Hepatocyte (in vitro differentiated cells): ENCODE measurements at regions not wholly inside any gene's neighbourhood (a gene's known extent, or its start where the extent isn't known, plus 50 kb on each side); places are given as distances from the start of the nearest gene placed in this dataset.

Source experiments
- DNase-seq: peaks from one replicate; pipeline ENCODE4 v3.0.0-alpha.2; 2016; ENCODE audit warnings: low spot score
- H2AFZ ChIP-seq: fragments of 200-600 bp; sonication (generic); 2 replicates; pipeline ENCODE4 v1.6.0; 2016; ENCODE audit warnings: antibody characterized with exemption, mild to moderate bottlenecking
- H3K27ac ChIP-seq: fragments of 200-600 bp; sonication (generic); 2 replicates; pipeline ENCODE4 v1.5.1; 2016; ENCODE audit warnings: mild to moderate bottlenecking
- H3K27me3 ChIP-seq: fragments of 200-600 bp; sonication (generic); 2 replicates; pipeline ENCODE4 v1.6.1; 2016
- H3K36me3 ChIP-seq: fragments of 200-600 bp; sonication (generic); replicated peaks from 2 replicates; pipeline ENCODE4 v1.5.1; 2016; ENCODE audit warnings: low read depth; ENCODE audit not compliant: insufficient read depth
- H3K4me1 ChIP-seq: fragments of 200-600 bp; sonication (generic); 2 replicates; pipeline ENCODE4 v1.5.1; 2016; ENCODE audit warnings: mild to moderate bottlenecking, moderate library complexity; ENCODE audit not compliant: insufficient read depth
- H3K4me2 ChIP-seq: fragments of 200-600 bp; sonication (generic); 2 replicates; pipeline ENCODE4 v1.6.0; 2016
- H3K4me3 ChIP-seq: fragments of 200-600 bp; sonication (generic); 2 replicates; pipeline ENCODE4 v1.5.1; 2016; ENCODE audit warnings: mild to moderate bottlenecking
- H3K79me2 ChIP-seq: fragments of 200-600 bp; sonication (generic); 2 replicates; pipeline ENCODE4 v1.6.0; 2017; ENCODE audit warnings: mild to moderate bottlenecking
- H3K9me2 ChIP-seq: fragments of 200-600 bp; sonication (generic); replicated peaks from 2 replicates; pipeline ENCODE4 v1.6.0; 2017; ENCODE audit warnings: mild to moderate bottlenecking; ENCODE audit not compliant: insufficient read depth
- H3K9me3 ChIP-seq: fragments of 200-600 bp; sonication (generic); 2 replicates; pipeline ENCODE4 v1.5.1; 2016; ENCODE audit warnings: low read depth, mild to moderate bottlenecking
- H4K20me1 ChIP-seq: fragments of 200-600 bp; sonication (generic); 2 replicates; pipeline ENCODE4 v1.6.0; 2016; ENCODE audit warnings: mild to moderate bottlenecking; ENCODE audit not compliant: insufficient read depth, poor library complexity, severe bottlenecking
- EZH2 ChIP-seq: fragments of 200-600 bp; sonication (generic); IDR thresholded peaks from 2 replicates; pipeline ENCODE4 v1.6.1; 2016; ENCODE audit warnings: antibody characterized with exemption, mild to moderate bottlenecking, borderline replicate concordance
- EZH2phosphoT487 ChIP-seq: fragments of 200-600 bp; sonication (generic); IDR thresholded peaks from one replicate; pipeline ENCODE4 v1.6.1; 2018; ENCODE audit warnings: antibody characterized with exemption, mild to moderate bottlenecking, low read depth, moderate library complexity; ENCODE audit not compliant: unreplicated experiment, severe bottlenecking
- WGBS: methylation state at CpG from one replicate; pipeline ENCODE4 v1.1.6; 2016; ENCODE audit warnings: low lambda C conversion rate; ENCODE audit errors: missing lambda C conversion rate; 5-methylcytosine and 5-hydroxymethylcytosine counted together
- TF ChIP-seq, protein P1 (sequence below): fragments of 200-600 bp; sonication (generic); IDR thresholded peaks from 2 replicates; pipeline ENCODE4 v1.5.1; 2016; ENCODE audit warnings: antibody characterized with exemption, mild to moderate bottlenecking; ENCODE audit not compliant: poor library complexity

GRCh38 chr6:21310568-21311140, 282.9 kb upstream of the SOX4 start:
- no peak overlapping the region for H3K4me2 ChIP-seq
- H2AFZ ChIP-seq, result no peak overlapping the region
- no peaks in the 10 kb centered on the region for H4K20me1 ChIP-seq
- H3K4me3 ChIP-seq, result no peak overlapping the region
- H3K79me2 ChIP-seq, result no peaks in the 10 kb centered on the region
- 88% methylated on average over 13 of the region's 13 CpGs for WGBS
- H3K9me3 ChIP-seq, result no peaks in the 10 kb centered on the region
- no peaks in the 10 kb centered on the region for H3K9me2 ChIP-seq
- TF ChIP-seq EZH2phosphoT487, result no peak
- TF ChIP-seq, protein P1, sequence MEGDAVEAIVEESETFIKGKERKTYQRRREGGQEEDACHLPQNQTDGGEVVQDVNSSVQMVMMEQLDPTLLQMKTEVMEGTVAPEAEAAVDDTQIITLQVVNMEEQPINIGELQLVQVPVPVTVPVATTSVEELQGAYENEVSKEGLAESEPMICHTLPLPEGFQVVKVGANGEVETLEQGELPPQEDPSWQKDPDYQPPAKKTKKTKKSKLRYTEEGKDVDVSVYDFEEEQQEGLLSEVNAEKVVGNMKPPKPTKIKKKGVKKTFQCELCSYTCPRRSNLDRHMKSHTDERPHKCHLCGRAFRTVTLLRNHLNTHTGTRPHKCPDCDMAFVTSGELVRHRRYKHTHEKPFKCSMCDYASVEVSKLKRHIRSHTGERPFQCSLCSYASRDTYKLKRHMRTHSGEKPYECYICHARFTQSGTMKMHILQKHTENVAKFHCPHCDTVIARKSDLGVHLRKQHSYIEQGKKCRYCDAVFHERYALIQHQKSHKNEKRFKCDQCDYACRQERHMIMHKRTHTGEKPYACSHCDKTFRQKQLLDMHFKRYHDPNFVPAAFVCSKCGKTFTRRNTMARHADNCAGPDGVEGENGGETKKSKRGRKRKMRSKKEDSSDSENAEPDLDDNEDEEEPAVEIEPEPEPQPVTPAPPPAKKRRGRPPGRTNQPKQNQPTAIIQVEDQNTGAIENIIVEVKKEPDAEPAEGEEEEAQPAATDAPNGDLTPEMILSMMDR, result no peak
- no peak for TF ChIP-seq EZH2
- H3K36me3 ChIP-seq, result no peaks in the 10 kb centered on the region
- no peaks in the 10 kb centered on the region for H3K4me1 ChIP-seq
- no peak overlapping the region for H3K27ac ChIP-seq
- no peaks in the 10 kb centered on the region for H3K27me3 ChIP-seq
- DNase-seq, result no peak

- Histone ChIP-seq H3K4me2 (no peak overlapping the region), H3K4me3 (no peak overlapping the region), H3K36me3 (no peaks in the 10 kb centered on the region), H3K4me1 (no peaks in the 10 kb centered on the region), H3K27me3 (no peaks in the 10 kb centered on the region), H3K27ac (no peak overlapping the region), H4K20me1 (no peaks in the 10 kb centered on the region), H3K9me2 (no peaks in the 10 kb centered on the region), H3K9me3 (no peaks in the 10 kb centered on the region), H3K79me2 (no peaks in the 10 kb centered on the region), H2AFZ (no peak overlapping the region)
- TF ChIP-seq EZH2 (no peak), EZH2phosphoT487 (no peak)
- TF ChIP-seq, protein P1, result no peak
- no peak for DNase-seq
- WGBS, result 95% methylated on average over 4 of the region's 4 CpGs
Measured at GRCh38 chr6:21312118-21312517, 281.4 kb upstream of the SOX4 start.

DNA sequence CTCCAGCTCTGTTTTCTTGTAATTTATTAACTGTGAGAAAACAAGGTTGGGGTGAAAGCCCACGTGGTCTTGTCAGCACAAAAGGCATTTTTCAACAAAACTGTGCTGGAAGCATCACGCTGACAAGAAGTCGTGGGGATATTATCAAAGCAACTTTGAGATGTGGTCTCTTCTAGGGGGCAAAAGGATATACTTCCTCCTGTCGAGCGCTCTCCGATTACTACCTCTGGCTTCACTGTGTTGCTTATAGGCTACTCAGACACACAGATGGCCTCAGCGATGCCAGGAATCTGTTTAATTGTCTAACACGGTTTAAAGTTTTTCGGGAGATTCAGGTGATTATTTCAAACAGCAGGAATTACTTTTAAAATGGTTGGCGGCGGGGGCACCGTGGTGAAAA, 275.9 kb upstream of the SOX4 start:
- no peaks in the 10 kb centered on the region for H4K20me1 ChIP-seq
- TF ChIP-seq, protein P1, result no peak
- no peak for TF ChIP-seq EZH2phosphoT487
- TF ChIP-seq EZH2, result no peak
- no peaks in the 10 kb centered on the region for H3K9me3 ChIP-seq
- H3K79me2 ChIP-seq, result no peaks in the 10 kb centered on the region
- H3K36me3 ChIP-seq, result no peaks in the 10 kb centered on the region
- H3K27me3 ChIP-seq, result no peaks in the 10 kb centered on the region
- H2AFZ ChIP-seq, result no peak overlapping the region
- peak overlapping the region; percentile 13 for H3K4me2 ChIP-seq
- no peaks in the 10 kb centered on the region for H3K4me1 ChIP-seq
- 55% methylated on average over 12 of the region's 12 CpGs for WGBS
- no peak overlapping the region for H3K4me3 ChIP-seq
- H3K27ac ChIP-seq, result no peak overlapping the region
- no peaks in the 10 kb centered on the region for H3K9me2 ChIP-seq
- DNase-seq, result no peak

- Histone ChIP-seq H2AFZ (no peak overlapping the region), H3K9me2 (no peaks in the 10 kb centered on the region), H3K9me3 (no peaks in the 10 kb centered on the region), H3K36me3 (no peaks in the 10 kb centered on the region), H3K27ac (no peak overlapping the region), H3K79me2 (no peaks in the 10 kb centered on the region), H3K4me2 (no peak overlapping the region), H3K27me3 (no peaks in the 10 kb centered on the region), H3K4me3 (no peak overlapping the region), H3K4me1 (no peaks in the 10 kb centered on the region), H4K20me1 (no peaks in the 10 kb centered on the region)
- WGBS, result 83% methylated on average over 6 of the region's 6 CpGs
- TF ChIP-seq, protein P1, result no peak
- TF ChIP-seq EZH2phosphoT487, result no peak
- no peak for TF ChIP-seq EZH2
- no peak for DNase-seq
Measured at GRCh38 chr6:21321076-21321475, 272.5 kb upstream of the SOX4 start.
